ENCODE measurements at regions not wholly inside any gene's neighbourhood (a gene's known extent, or its start where the extent isn't known, plus 50 kb on each side); places are given as distances from the start of the nearest gene placed in this dataset.

GRCh38 chr10:109280837-109281236 lies 642.5 kb downstream of the XPNPEP1 start:
- H3K27me3 ChIP-seq, result no peaks in the 10 kb centered on the region
- WGBS (ENCODE audit: low lambda C conversion rate, missing lambda C conversion rate), result 96% methylated on average over 8 of the region's 8 CpGs
- no peaks in the 10 kb centered on the region for H3K79me2 ChIP-seq
- no peak for TF ChIP-seq EZH2phosphoT487 (IDR thresholded peaks at IDR 0.05; ENCODE audit: low read depth, severe bottlenecking, unreplicated experiment)
- no peak for TF ChIP-seq CTCF (IDR thresholded peaks at IDR 0.05; ENCODE audit: poor library complexity)
- TF ChIP-seq EZH2 (IDR thresholded peaks at IDR 0.05; ENCODE audit: borderline replicate concordance), result no peak
- no peak overlapping the region for H3K27ac ChIP-seq
- no peaks in the 10 kb centered on the region for H3K9me3 ChIP-seq (ENCODE audit: low read depth)
- no peak overlapping the region for H2AFZ ChIP-seq
- no peak overlapping the region for H3K4me3 ChIP-seq
- H3K4me1 ChIP-seq (ENCODE audit: insufficient read depth), result peaks cover 10% of the 10 kb centered on the region
- no peak for DNase-seq (ENCODE audit: low spot score)
- no peaks in the 10 kb centered on the region for H3K36me3 ChIP-seq (replicated peaks; ENCODE audit: insufficient read depth, low read depth)
- H3K9me2 ChIP-seq (replicated peaks; ENCODE audit: insufficient read depth), result no peaks in the 10 kb centered on the region
- H3K4me2 ChIP-seq, result no peak overlapping the region
- no peaks in the 10 kb centered on the region for H4K20me1 ChIP-seq (ENCODE audit: insufficient read depth, poor library complexity, severe bottlenecking)

- no peak overlapping the region for H2AFZ ChIP-seq
- no peaks in the 10 kb centered on the region for H3K9me3 ChIP-seq (ENCODE audit: low read depth)
- no peaks in the 10 kb centered on the region for H3K79me2 ChIP-seq
- peaks cover 3% of the 10 kb centered on the region for H3K4me1 ChIP-seq (ENCODE audit: insufficient read depth)
- H3K36me3 ChIP-seq (replicated peaks; ENCODE audit: insufficient read depth, low read depth), result no peaks in the 10 kb centered on the region
- H3K27me3 ChIP-seq, result no peaks in the 10 kb centered on the region
- no peak overlapping the region for H3K4me3 ChIP-seq
- 100% methylated on average over 1 of the region's 1 CpG for WGBS (ENCODE audit: low lambda C conversion rate, missing lambda C conversion rate)
- no peaks in the 10 kb centered on the region for H4K20me1 ChIP-seq (ENCODE audit: insufficient read depth, poor library complexity, severe bottlenecking)
- no peak overlapping the region for H3K27ac ChIP-seq
- TF ChIP-seq EZH2phosphoT487 (IDR thresholded peaks at IDR 0.05; ENCODE audit: low read depth, severe bottlenecking, unreplicated experiment), result no peak
- TF ChIP-seq CTCF (IDR thresholded peaks at IDR 0.05; ENCODE audit: poor library complexity), result no peak
- TF ChIP-seq EZH2 (IDR thresholded peaks at IDR 0.05; ENCODE audit: borderline replicate concordance), result no peak
- H3K4me2 ChIP-seq, result no peak overlapping the region
- no peaks in the 10 kb centered on the region for H3K9me2 ChIP-seq (replicated peaks; ENCODE audit: insufficient read depth)
- no peak for DNase-seq (ENCODE audit: low spot score)
These were observed 645.9 kb downstream of the XPNPEP1 start for GRCh38 chr10:109277456-109277855.

DNA sequence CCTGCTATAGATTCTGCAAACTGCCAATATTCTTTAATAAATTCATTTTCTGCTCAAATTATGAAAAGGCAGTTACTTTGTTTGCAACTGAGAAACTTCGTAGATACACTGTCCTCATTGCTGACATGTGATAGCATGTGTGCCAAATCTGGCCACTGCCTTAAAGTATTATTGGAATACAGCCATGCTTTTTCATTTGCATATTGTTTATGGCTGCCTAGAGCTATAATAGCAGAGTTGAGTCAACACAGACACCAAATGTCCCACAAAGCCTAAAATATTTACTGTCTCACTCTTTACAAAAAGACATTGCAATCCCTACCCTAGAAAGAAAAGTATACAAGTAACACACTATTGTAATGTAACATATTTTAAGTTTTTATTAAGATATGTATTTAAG lies 647.4 kb downstream of the XPNPEP1 start:
- Histone ChIP-seq H3K9me2 (replicated peaks; ENCODE audit: insufficient read depth) (no peaks in the 10 kb centered on the region), H3K9me3 (ENCODE audit: low read depth) (no peaks in the 10 kb centered on the region), H2AFZ (no peak overlapping the region), H4K20me1 (ENCODE audit: insufficient read depth, poor library complexity, severe bottlenecking) (no peaks in the 10 kb centered on the region), H3K4me3 (no peak overlapping the region), H3K4me2 (no peak overlapping the region), H3K79me2 (no peaks in the 10 kb centered on the region), H3K4me1 (ENCODE audit: insufficient read depth) (no peaks in the 10 kb centered on the region), H3K27me3 (no peaks in the 10 kb centered on the region), H3K36me3 (replicated peaks; ENCODE audit: insufficient read depth, low read depth) (no peaks in the 10 kb centered on the region), H3K27ac (no peak overlapping the region)
- no peak for TF ChIP-seq EZH2phosphoT487 (IDR thresholded peaks at IDR 0.05; ENCODE audit: low read depth, severe bottlenecking, unreplicated experiment)
- TF ChIP-seq EZH2 (IDR thresholded peaks at IDR 0.05; ENCODE audit: borderline replicate concordance), result no peak
- TF ChIP-seq CTCF (IDR thresholded peaks at IDR 0.05; ENCODE audit: poor library complexity), result no peak
- no peak for DNase-seq (ENCODE audit: low spot score)
- WGBS (ENCODE audit: low lambda C conversion rate, missing lambda C conversion rate), result 56% methylated on average over 1 of the region's 1 CpG

- no peaks in the 10 kb centered on the region for H3K27me3 ChIP-seq
- H4K20me1 ChIP-seq (ENCODE audit: insufficient read depth, poor library complexity, severe bottlenecking), result no peaks in the 10 kb centered on the region
These were observed 648.6 kb downstream of the XPNPEP1 start for GRCh38 chr10:109274681-109275080.

More at GRCh38 chr10:109274681-109275080, 648.6 kb downstream of the XPNPEP1 start:
- Histone ChIP-seq H3K4me1 (ENCODE audit: insufficient read depth) (no peaks in the 10 kb centered on the region), H3K4me3 (no peak overlapping the region), H3K27ac (no peak overlapping the region), H3K36me3 (replicated peaks; ENCODE audit: insufficient read depth, low read depth) (no peaks in the 10 kb centered on the region), H3K4me2 (no peak overlapping the region), H2AFZ (no peak overlapping the region), H3K9me2 (replicated peaks; ENCODE audit: insufficient read depth) (no peaks in the 10 kb centered on the region), H3K79me2 (no peaks in the 10 kb centered on the region), H3K9me3 (ENCODE audit: low read depth) (no peaks in the 10 kb centered on the region)
- DNase-seq (ENCODE audit: low spot score), result no peak
- no peak for TF ChIP-seq EZH2phosphoT487 (IDR thresholded peaks at IDR 0.05; ENCODE audit: low read depth, severe bottlenecking, unreplicated experiment)
- TF ChIP-seq CTCF (IDR thresholded peaks at IDR 0.05; ENCODE audit: poor library complexity), result no peak
- no peak for TF ChIP-seq EZH2 (IDR thresholded peaks at IDR 0.05; ENCODE audit: borderline replicate concordance)
- WGBS (ENCODE audit: low lambda C conversion rate, missing lambda C conversion rate), result 91% methylated on average over 2 of the region's 2 CpGs
